ENCODE measurements at regions not wholly inside any gene's neighbourhood (a gene's known extent, or its start where the extent isn't known, plus 50 kb on each side); places are given as distances from the start of the nearest gene placed in this dataset.

- no peak for TF ChIP-seq POLR2A (IDR thresholded peaks at IDR 0.05; ENCODE audit: low read depth, low read length)
- no peak for TF ChIP-seq POLR2AphosphoS5 (IDR thresholded peaks at IDR 0.05; ENCODE audit: low read depth, low read length)
- TF ChIP-seq SPI1 (IDR thresholded peaks at IDR 0.05; ENCODE audit: low read depth, low read length) = no peak
- TF ChIP-seq TAF1 (IDR thresholded peaks at IDR 0.05; ENCODE audit: low read depth, low read length) = no peak
- no peak for TF ChIP-seq POU2F2 (IDR thresholded peaks at IDR 0.05; ENCODE audit: low read depth, low read length)
- TF ChIP-seq PAX5 (IDR thresholded peaks at IDR 0.05; ENCODE audit: insufficient read depth, low read length, severe bottlenecking) = no peak
Observed at GRCh38 chr20:52899041-52899608, 73.0 kb upstream of the TSHZ2 start.
